ENCODE measurements at regions not wholly inside any gene's neighbourhood (a gene's known extent, or its start where the extent isn't known, plus 50 kb on each side); places are given as distances from the start of the nearest gene placed in this dataset.

- TF ChIP-seq PRDM4 (tag by site-specific recombination; IDR thresholded peaks at IDR 0.05): no peak
- TF ChIP-seq ZNF398 (tag by site-specific recombination; IDR thresholded peaks at IDR 0.05): no peak
- TF ChIP-seq CTCF (tag by site-specific recombination; IDR thresholded peaks at IDR 0.05): no peak
- TF ChIP-seq TCF7L2 (IDR thresholded peaks at IDR 0.05; ENCODE audit: borderline replicate concordance, low read depth, low read length): no peak
- no peak for TF ChIP-seq TRIM28 (IDR thresholded peaks at IDR 0.05; ENCODE audit: borderline replicate concordance, low read length)
- TF ChIP-seq, protein P1, sequence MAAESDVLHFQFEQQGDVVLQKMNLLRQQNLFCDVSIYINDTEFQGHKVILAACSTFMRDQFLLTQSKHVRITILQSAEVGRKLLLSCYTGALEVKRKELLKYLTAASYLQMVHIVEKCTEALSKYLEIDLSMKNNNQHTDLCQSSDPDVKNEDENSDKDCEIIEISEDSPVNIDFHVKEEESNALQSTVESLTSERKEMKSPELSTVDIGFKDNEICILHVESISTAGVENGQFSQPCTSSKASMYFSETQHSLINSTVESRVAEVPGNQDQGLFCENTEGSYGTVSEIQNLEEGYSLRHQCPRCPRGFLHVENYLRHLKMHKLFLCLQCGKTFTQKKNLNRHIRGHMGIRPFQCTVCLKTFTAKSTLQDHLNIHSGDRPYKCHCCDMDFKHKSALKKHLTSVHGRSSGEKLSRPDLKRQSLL (tag by site-specific recombination; IDR thresholded peaks at IDR 0.05): no peak
- TF ChIP-seq ZNF670 (tag by site-specific recombination; IDR thresholded peaks at IDR 0.05; ENCODE audit: low read depth): no peak
- no peak for TF ChIP-seq ZNF473 (tag by site-specific recombination; IDR thresholded peaks at IDR 0.05)
- no peak for TF ChIP-seq ZNF155 (tag by site-specific recombination; IDR thresholded peaks at IDR 0.05)
- TF ChIP-seq SP2 (tag by site-specific recombination; IDR thresholded peaks at IDR 0.05): no peak
- TF ChIP-seq ZBTB1 (tag by site-specific recombination; IDR thresholded peaks at IDR 0.05): no peak
Measured at GRCh38 chr7:91397096-91397495, 132.9 kb downstream of the FZD1 start.
